ENCODE measurements at regions not wholly inside any gene's neighbourhood (a gene's known extent, or its start where the extent isn't known, plus 50 kb on each side); places are given as distances from the start of the nearest gene placed in this dataset.

- no peak for TF ChIP-seq HSF1 (IDR thresholded peaks at IDR 0.05; ENCODE audit: low read depth, low read length)
- TF ChIP-seq STAT1 (conservative IDR thresholded peaks at IDR 0.05), result no peak
Measured at GRCh38 chr12:63006536-63006935, 71.6 kb upstream of the PPM1H start (continued).

- RAD21 ChIA-PET (ENCODE audit: unreplicated experiment), result no interaction called here
- CTCF ChIA-PET, result no interaction called here
- no peaks in the 10 kb centered on the region for H3K9me3 ChIP-seq (replicated peaks; ENCODE audit: control insufficient read depth, insufficient read depth, low read length)
- H3K36me3 ChIP-seq (ENCODE audit: control insufficient read depth in 2 of 2, insufficient read depth in 2 of 2, low read length in 1 of 2), result no peaks in the 10 kb centered on the region
- no peaks in the 10 kb centered on the region for H4K20me1 ChIP-seq (ENCODE audit: control insufficient read depth, insufficient read depth)
- H3K4me3 ChIP-seq, result no peak overlapping the region
- POLR2A ChIA-PET, result no interaction called here
- H3K79me2 ChIP-seq (ENCODE audit: control insufficient read depth, insufficient read depth, low read length), result no peaks in the 10 kb centered on the region
- H3K27ac ChIP-seq (ENCODE audit: control insufficient read depth, insufficient read depth), result no peak overlapping the region
- no peak overlapping the region for H3K9ac ChIP-seq (ENCODE audit: control insufficient read depth, insufficient read depth, low read length)
- no peak overlapping the region for H3K4me2 ChIP-seq (ENCODE audit: control insufficient read depth, insufficient read depth)
- FAIRE-seq (no peak), DNase-seq (ENCODE audit: low read depth, low spot score) (no peak), ATAC-seq (no peak)
- no TSS peak for BruUV-seq (replicated peaks)
- in situ Hi-C loops (cut with MboI) (no loop called here), intact Hi-C loops (cut with micrococcal nuclease; ENCODE audit: unreplicated experiment) (no loop called here)
- no peak overlapping the region for H2AFZ ChIP-seq (ENCODE audit: control insufficient read depth, low read depth, low read length)
- no peaks in the 10 kb centered on the region for H3K4me1 ChIP-seq (ENCODE audit: control insufficient read depth, insufficient read depth, low read length)
- SMC1A ChIA-PET (ENCODE audit: uncharacterized antibody, unreplicated experiment), result no interaction called here
- no peaks in the 10 kb centered on the region for H3K27me3 ChIP-seq (replicated peaks in 1 of 2; ENCODE audit: control insufficient read depth in 2 of 2, insufficient read depth in 2 of 2, low read length in 1 of 2)
- TF ChIP-seq KDM1A (IDR thresholded peaks at IDR 0.05; ENCODE audit: borderline replicate concordance), result no peak
- TF ChIP-seq ZBTB4 (CRISPR knock-in tag; IDR thresholded peaks at IDR 0.05), result no peak
- TF ChIP-seq BCLAF1 (IDR thresholded peaks at IDR 0.05), result no peak
- TF ChIP-seq TCF3 (IDR thresholded peaks at IDR 0.05; ENCODE audit: borderline replicate concordance, insufficient read depth, low read depth, low read length), result no peak
- no peak for TF ChIP-seq HDGF (IDR thresholded peaks at IDR 0.05)
- TF ChIP-seq PKNOX1 (IDR thresholded peaks at IDR 0.05), result no peak
- TF ChIP-seq IKZF1 (conservative IDR thresholded peaks at IDR 0.05), result no peak
- no peak for TF ChIP-seq CREM (IDR thresholded peaks at IDR 0.05; ENCODE audit: low read depth)
- TF ChIP-seq PAX5 (IDR thresholded peaks at IDR 0.05; ENCODE audit: borderline replicate concordance, low read depth, low read length), result no peak
- no peak for TF ChIP-seq ZBTB11 (CRISPR knock-in tag; IDR thresholded peaks at IDR 0.05)
Measured at GRCh38 chr12:63005382-63005781, 70.4 kb upstream of the PPM1H start.
